Activated CD4-positive, alpha-beta T cell treated with anti-CD3 and anti-CD28 coated beads, Interleukin-2, amount 10 ng/mL, durations not matched to agents 24 days and 14 days (primary cell): ENCODE measurements at regions not wholly inside any gene's neighbourhood (a gene's known extent, or its start where the extent isn't known, plus 50 kb on each side); places are given as distances from the start of the nearest gene placed in this dataset.
"Not testable (repeated sequence)": the region's sequence is repeated elsewhere in the genome, so short reads cannot be mapped to it uniquely, and the experiment has no call there.

Experiments used
- DNase-seq: peaks from one replicate; pipeline ENCODE4 v3.0.0; 2022
- H3K27ac Mint-ChIP-seq: one replicate; pipeline ENCODE4 v1.8.0; 2022; ENCODE audit warnings: mild to moderate bottlenecking, mixed read lengths
- H3K27me3 Mint-ChIP-seq: one replicate; pipeline ENCODE4 v1.8.0; 2022; ENCODE audit warnings: mixed read lengths
- H3K36me3 Mint-ChIP-seq: one replicate; pipeline ENCODE4 v1.8.0; 2022; ENCODE audit warnings: low read depth, mild to moderate bottlenecking, mixed read lengths
- H3K4me1 Mint-ChIP-seq: one replicate; pipeline ENCODE4 v1.8.0; 2021; ENCODE audit warnings: mixed read lengths
- H3K4me3 Mint-ChIP-seq: one replicate; pipeline ENCODE4 v1.8.0; 2022; ENCODE audit warnings: mild to moderate bottlenecking, moderate library complexity, mixed read lengths
- H3K9me3 Mint-ChIP-seq: one replicate; pipeline ENCODE4 v1.8.0; 2021; ENCODE audit warnings: mixed read lengths
- intact Hi-C: fragments of 100-400 bp; cut with micrococcal nuclease; formaldehyde crosslinking; loops from one replicate; pipeline ENCODE4 v1.15.1; 2023

DNA sequence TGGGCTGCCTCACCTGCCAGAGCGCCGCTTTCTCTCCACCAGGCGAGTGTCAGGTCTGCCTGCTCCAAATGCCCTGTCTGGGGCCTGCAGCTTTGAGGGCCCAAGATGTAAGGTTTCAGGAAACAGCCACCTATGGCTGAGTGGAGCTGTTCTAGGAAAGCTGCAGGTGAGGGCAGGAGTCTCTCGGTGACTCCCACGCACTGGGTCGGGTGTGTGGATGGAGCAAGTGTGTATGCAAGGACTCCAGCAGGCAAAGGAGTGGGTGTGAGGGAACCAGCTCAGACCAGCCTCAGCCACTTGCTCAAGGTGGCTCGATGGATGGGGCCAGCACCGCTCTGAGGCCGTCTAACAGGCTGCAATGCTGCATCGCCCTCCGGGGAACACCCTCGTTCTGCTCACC lies 123.7 kb downstream of the LIMS4 start:
- H3K4me3 Mint-ChIP-seq, H3K36me3 Mint-ChIP-seq, H3K27me3 Mint-ChIP-seq, H3K4me1 Mint-ChIP-seq, DNase-seq, H3K27ac Mint-ChIP-seq, H3K9me3 Mint-ChIP-seq, intact Hi-C loops: not testable (repeated sequence)

DNA sequence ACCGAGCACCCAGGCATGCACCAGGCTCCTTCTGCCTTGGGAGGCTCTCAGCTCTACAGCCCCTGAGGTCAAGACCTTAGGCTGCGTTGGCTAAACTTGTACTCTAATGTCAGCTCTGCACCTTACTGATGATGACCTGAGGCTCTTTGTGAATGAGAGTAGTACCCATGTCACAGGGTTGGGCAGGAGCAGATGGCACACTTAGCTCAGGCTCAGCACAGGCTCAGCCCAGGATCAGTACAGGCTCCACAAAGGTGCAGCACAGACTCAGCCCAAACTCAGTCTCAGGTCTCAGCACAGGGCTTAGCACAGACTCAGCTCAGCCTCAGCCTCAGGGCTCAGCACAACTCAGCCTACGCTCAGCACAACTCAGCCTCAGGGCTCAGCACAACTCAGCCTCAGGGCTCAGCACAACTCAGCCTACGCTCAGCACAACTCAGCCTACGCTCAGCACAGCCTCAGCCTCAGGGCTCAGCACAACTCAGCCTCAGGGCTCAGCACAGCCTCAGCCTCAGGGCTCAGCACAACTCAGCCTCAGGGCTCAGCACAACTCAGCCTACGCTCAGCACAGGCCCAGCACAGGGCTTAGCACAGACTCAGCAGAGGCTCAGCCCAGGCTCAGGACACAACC lies 128.1 kb downstream of the LIMS4 start:
- H3K36me3 Mint-ChIP-seq, H3K4me3 Mint-ChIP-seq, intact Hi-C loops, DNase-seq, H3K27ac Mint-ChIP-seq, H3K9me3 Mint-ChIP-seq, H3K4me1 Mint-ChIP-seq, H3K27me3 Mint-ChIP-seq: not testable (repeated sequence)

DNA sequence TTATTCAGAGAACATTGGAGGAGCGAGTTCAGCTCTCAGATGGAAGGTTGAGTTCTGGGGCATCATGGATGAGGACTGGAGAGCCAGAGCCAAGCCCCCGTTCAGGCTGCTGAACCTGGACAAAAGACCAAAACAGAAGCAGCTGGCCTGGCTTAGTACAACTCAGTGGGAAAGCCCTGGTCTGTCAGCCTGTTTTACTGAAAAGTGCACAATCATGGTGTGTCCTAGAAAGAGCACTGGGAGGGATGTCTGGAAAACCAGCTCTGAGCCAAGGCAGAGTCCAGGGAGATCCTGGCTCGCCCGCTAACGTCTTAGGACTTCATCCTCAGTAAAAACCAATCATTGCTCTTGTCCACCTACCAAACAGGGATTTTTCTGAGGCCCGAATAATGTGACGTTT lies 129.7 kb upstream of the MTLN start:
- DNase-seq, H3K36me3 Mint-ChIP-seq, H3K27me3 Mint-ChIP-seq, H3K27ac Mint-ChIP-seq, H3K4me1 Mint-ChIP-seq, H3K4me3 Mint-ChIP-seq, intact Hi-C loops, H3K9me3 Mint-ChIP-seq: not testable (repeated sequence)

DNA sequence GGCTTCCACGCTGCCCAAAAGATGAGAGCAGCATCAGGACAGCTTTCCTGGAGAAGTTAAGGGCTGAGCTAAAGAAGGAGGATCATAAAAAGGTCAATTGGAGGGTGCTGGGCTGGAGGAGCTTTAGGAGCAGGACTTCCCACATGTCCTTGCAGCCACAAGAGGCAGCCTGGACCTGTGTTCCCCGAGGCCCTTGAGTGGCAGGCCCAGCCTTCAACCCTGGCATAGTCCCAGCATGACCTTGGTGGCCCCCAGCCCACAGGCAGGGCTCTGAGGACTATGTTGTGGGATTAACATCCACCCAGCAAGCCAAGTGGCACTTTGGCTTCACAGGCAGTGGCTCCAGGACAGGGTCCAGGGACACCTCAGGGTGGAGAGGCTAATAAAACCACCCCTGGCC lies 126.8 kb upstream of the MTLN start:
- H3K27me3 Mint-ChIP-seq, H3K27ac Mint-ChIP-seq, H3K36me3 Mint-ChIP-seq, intact Hi-C loops, H3K9me3 Mint-ChIP-seq, H3K4me1 Mint-ChIP-seq, H3K4me3 Mint-ChIP-seq, DNase-seq: not testable (repeated sequence)

DNA sequence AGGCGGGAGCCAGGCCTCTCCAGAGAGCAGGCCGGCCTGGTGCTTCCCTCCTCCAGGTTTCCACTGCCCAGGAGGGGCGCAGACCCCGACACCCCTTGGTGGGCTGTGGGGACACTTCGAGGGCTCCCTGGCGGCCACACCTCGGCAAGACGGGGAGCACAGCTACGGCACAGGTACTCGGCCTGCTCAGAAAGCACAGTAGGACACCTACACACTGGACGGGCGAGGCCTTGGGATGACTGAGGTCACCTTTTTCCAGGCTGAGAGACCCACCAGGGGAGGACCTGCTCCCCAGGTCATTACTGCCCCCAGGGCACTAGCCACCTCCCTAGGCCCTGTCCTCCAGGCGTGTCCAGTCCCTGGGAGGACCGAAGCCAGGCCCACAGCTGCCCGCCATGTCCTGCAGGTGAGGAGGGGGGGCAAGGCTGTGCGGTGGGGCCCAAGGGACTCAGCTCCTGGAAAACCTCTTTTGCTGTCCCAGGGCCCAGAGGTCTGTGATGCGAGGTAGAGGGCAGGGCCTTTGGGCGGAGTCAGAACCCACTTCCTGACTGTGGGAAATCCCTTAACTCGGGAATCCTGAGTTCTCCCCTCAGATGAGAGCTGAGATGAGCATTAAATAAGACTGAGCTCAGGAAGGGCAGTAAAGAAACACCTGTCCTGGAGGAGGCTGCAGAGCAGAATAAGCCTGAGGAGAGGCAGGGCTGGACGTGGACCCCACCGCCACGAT lies 126.1 kb upstream of the MTLN start:
- not testable (repeated sequence) for H3K36me3 Mint-ChIP-seq

DNA sequence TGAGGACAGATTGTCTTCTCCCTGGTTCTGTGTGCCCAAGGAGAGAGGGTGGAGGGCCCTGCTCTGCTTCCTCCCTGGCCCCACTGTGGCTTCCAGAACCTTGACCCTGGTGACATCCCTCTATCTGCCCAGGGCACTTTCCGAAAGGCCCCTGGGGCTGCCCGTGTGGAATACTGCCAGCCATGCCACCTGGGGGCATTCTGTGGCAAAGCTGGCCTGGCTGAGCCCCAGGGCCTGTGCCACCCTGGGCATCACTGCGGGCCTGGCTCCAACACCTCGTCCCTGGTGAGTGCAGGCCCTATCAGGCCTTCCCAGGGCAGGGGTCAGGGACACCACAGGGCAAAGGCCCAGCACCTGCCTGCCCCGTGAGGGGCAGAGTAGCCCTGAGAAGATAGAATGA lies 123.7 kb upstream of the MTLN start:
- intact Hi-C loops, H3K4me3 Mint-ChIP-seq, H3K36me3 Mint-ChIP-seq, H3K27me3 Mint-ChIP-seq, H3K4me1 Mint-ChIP-seq, H3K27ac Mint-ChIP-seq, DNase-seq, H3K9me3 Mint-ChIP-seq: not testable (repeated sequence)

More for the DNA sequence above, 126.1 kb upstream of the MTLN start:
- H3K27ac Mint-ChIP-seq, H3K9me3 Mint-ChIP-seq, DNase-seq, H3K4me1 Mint-ChIP-seq, H3K4me3 Mint-ChIP-seq, H3K27me3 Mint-ChIP-seq, intact Hi-C loops: not testable (repeated sequence)

DNA sequence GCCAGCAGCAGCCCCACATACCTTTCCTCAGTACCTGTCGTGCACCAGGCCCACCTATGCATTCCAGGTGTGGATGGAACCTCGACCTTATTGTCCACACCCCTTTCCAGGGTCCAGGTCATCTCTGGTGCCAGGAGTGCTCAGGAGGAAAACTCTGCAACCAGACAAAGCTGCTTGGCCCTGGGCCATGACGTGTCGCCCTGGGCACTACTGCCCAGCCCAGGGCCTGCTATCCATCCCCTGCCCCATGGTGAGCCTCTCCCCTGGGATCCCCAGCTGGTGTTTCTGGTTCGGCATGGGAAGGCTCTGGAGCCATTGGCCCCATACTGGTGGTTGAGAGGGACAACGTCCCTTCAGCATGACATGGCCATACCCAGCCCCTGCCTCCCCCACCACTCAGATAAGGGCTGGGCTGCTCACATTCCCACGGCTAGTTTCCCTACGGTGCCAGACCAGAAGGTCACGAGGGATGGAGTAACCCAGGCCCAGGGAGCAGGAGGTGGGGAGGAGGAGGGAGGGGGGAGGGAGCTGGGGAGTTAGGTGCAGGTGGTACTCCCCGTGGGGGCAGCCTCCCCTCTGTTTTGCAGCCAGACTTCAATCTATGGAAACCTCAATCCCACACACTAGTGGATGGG lies 123.2 kb upstream of the MTLN start:
- H3K27me3 Mint-ChIP-seq, H3K27ac Mint-ChIP-seq, H3K36me3 Mint-ChIP-seq, DNase-seq, H3K9me3 Mint-ChIP-seq, H3K4me3 Mint-ChIP-seq, intact Hi-C loops, H3K4me1 Mint-ChIP-seq: not testable (repeated sequence)

DNA sequence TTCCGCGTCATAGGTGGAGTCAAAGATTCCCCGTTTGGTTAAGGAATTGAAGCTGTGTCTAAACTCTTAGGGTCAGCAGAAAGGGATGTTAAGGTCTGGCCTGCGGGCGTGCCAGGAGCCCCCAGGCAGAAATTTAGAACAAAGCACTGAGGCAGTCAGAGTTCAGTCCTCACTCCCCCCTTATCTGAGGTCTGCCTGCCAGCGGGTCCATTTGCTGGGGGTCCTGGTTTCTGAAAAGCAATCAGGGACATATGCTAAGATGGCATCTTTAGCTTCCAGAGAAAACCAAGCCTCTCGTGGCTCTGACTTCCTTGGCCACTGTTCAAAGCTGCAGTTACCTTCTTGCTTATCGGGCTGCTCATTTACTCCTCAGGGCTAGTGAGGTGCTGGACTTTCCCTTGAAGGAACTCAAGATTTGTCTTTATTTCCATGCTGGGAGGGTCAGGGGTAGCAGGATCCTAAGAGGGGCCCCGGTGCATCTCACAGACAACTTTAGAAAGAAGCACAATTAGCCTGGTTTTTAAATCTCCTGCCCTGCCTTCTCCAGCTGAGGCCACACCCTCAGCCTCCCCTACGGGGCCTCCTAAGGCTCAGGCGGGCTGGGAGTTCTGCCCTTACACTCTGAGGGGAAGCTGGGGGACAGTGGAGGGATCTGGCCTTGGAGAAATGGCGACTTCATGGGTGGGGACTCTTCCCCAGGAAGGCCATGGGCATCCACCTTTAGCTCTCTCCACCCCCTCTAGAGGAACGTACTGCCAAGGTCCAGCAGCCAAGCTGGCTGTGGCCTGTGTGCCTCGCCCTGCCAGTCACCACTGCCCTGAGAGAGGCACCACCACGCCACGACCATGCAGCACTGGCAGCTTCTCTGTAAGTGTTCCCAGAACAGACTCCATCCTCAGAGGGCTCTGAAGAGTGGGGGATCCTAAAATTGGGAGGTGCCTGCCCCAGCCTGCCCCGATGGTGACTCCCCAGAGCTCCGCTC lies 121.1 kb upstream of the MTLN start:
- H3K9me3 Mint-ChIP-seq, H3K4me1 Mint-ChIP-seq, H3K27me3 Mint-ChIP-seq, H3K36me3 Mint-ChIP-seq, intact Hi-C loops, H3K27ac Mint-ChIP-seq, DNase-seq, H3K4me3 Mint-ChIP-seq: not testable (repeated sequence)

DNA sequence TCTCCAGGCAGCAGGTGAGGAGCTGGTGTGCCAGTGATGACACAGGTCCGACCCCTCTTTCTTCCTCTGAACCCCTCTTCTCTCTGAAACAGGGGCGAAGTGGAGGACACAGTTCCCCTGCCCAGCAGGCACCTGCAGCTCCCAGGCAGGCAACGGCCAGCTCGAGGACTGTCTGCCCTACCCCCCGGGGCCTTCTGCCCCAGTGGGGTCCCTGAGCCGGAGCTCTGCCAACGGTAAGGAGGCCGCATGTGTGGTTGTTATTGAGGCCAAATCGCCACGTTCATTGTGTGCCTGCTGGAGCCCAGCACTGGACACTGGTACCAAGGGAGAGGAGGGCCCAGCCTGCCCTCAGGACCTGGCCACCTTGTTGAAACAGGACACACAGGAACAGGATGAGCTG lies 119.3 kb upstream of the MTLN start:
- intact Hi-C loops, H3K4me3 Mint-ChIP-seq, H3K36me3 Mint-ChIP-seq, DNase-seq, H3K27me3 Mint-ChIP-seq, H3K27ac Mint-ChIP-seq, H3K4me1 Mint-ChIP-seq, H3K9me3 Mint-ChIP-seq: not testable (repeated sequence)

DNA sequence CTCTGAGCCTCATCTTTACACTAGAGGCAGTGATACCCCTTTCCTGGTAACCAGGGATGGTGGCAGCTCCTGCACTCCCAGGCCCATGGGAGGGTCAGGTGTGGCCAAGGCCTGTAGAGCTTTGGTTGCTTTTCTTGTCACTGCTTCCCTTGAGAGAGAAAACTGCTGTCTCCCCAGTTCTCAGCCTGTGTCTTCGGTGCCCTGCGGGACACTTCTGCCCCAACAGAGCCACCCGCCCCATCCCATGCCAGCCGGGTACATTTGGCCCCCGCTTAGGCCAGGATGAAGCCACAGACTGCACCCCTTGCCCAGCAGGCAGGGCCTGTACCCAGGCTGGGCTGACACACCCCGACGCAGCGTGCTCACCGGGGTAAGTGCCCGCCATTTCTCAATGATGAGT lies 117.4 kb upstream of the MTLN start:
- H3K36me3 Mint-ChIP-seq = not testable (repeated sequence)

DNA sequence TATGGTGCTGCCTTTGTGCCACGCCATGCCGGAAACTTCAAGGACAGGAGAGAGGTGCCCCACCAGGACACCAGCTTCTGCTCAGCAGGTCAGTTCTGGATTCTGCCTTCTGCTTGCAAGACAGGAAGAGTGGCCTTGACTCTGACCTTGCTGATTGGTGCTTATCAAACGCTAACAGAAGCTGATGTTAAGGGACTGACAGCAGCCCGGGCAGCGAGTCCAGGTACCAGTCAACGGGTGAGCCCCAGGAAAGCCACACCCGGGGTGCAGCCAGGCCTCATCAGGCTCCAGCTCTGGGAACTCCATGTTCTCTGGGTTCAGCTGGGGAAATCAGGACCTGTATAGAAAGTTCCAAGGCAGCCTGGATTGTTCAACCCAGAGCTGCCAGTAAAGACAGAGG lies 116.8 kb upstream of the MTLN start:
- H3K9me3 Mint-ChIP-seq, DNase-seq, H3K36me3 Mint-ChIP-seq, intact Hi-C loops, H3K4me3 Mint-ChIP-seq, H3K27me3 Mint-ChIP-seq, H3K27ac Mint-ChIP-seq, H3K4me1 Mint-ChIP-seq: not testable (repeated sequence)

More for the DNA sequence above, 117.4 kb upstream of the MTLN start:
- H3K4me3 Mint-ChIP-seq, intact Hi-C loops, DNase-seq, H3K4me1 Mint-ChIP-seq, H3K9me3 Mint-ChIP-seq, H3K27ac Mint-ChIP-seq, H3K27me3 Mint-ChIP-seq: not testable (repeated sequence)

DNA sequence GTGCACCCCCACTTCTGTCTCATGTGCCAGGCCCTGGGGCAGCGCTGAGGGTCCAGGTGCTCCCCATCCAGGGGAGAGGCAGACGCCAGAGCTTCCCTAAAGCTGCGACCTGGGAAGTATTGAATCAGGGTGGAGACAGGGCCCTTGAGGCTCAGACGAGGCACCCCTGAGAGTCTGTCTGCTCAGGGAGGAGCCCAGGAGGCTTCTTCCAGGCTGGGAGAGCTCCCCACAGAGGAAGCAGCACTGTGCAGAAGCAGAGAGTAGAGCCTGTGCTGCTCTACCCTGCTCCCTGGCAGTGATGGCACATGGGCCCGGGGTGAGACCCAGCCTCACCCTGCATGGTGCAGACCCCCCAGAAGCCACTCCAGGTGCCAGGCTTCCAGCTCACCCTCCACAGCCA lies 116.3 kb upstream of the MTLN start:
- DNase-seq, H3K9me3 Mint-ChIP-seq, H3K27me3 Mint-ChIP-seq, H3K4me1 Mint-ChIP-seq, H3K27ac Mint-ChIP-seq, H3K4me3 Mint-ChIP-seq, H3K36me3 Mint-ChIP-seq, intact Hi-C loops: not testable (repeated sequence)

DNA sequence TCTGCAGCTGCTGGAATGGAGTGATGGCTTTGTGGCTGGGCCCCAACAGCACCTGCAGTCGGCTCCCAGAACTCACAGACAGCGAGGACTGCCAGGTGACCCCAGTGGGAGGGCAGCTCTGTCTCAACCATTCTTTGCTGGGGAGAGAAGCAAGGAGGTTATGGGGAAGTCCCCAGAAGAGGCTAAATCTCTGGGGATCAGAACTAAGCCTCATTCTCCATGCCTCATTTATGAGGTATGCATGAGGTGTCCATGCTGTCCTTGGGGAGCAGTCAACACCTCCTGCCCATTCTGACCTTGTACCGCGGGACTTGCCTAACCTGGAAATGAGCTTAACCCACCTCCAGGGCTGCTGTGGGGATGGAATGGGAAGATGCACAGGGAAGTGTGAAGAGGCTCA lies 111.5 kb upstream of the MTLN start:
- DNase-seq, H3K4me3 Mint-ChIP-seq, H3K36me3 Mint-ChIP-seq, H3K27ac Mint-ChIP-seq, H3K27me3 Mint-ChIP-seq, H3K9me3 Mint-ChIP-seq, intact Hi-C loops, H3K4me1 Mint-ChIP-seq: not testable (repeated sequence)

DNA sequence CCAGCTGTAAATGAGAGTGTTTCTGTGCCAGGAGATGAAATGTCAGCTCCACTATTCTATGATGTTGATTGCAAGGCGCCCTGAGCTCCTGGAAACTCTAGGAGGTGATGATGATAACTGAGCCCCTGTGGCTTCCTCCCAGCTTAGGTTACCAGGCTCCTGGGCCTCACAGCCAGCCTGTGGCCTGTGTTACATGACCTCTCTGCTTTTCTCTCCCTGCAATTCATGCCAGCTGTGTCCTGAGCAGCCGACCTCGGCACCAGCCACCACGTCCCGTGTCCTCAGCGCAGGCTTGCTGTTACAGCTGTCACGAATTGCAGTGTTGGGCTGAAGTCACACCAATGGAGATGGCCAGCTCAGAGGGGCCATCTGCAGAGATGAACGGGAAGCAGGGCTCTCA lies 110.2 kb upstream of the MTLN start:
- H3K27me3 Mint-ChIP-seq, DNase-seq, H3K4me1 Mint-ChIP-seq, H3K4me3 Mint-ChIP-seq, H3K36me3 Mint-ChIP-seq, intact Hi-C loops, H3K27ac Mint-ChIP-seq, H3K9me3 Mint-ChIP-seq: not testable (repeated sequence)
